ENCODE measurements at regions not wholly inside any gene's neighbourhood (a gene's known extent, or its start where the extent isn't known, plus 50 kb on each side); places are given as distances from the start of the nearest gene placed in this dataset.

DNA sequence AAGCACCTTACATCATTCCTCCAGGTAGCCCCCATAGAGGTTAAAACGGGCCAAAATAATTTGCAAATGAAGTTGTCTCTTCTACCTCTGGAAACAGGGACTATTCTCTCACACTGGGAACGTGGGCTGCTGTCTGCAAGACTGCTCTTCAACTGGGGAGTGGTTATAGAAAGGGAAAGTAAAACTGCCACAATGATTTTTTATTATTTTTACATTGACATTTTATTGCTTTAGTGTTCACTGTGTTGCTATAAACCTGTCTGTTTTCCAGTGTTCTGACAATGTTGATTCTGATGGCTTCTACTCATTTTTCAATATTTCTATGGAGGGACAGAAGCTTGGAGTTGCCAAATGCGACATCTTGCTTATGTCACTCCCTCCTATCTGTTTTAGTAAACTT, 115.1 kb upstream of the ANTXRL start (continued):
- TF ChIP-seq STAT6 (CRISPR knock-in tag; IDR thresholded peaks at IDR 0.05) (no peak), POLR2G (IDR thresholded peaks at IDR 0.05; ENCODE audit: low read depth, low read length) (no peak), ZBED1 (IDR thresholded peaks at IDR 0.05) (no peak), CREM (IDR thresholded peaks at IDR 0.05; ENCODE audit: low read depth) (no peak), SETDB1 (IDR thresholded peaks at IDR 0.05; ENCODE audit: low read length) (no peak), ZNF318 (IDR thresholded peaks at IDR 0.05; ENCODE audit: borderline replicate concordance in 1 of 2, low read depth in 1 of 2) (no peak), ZNF589 (CRISPR knock-in tag; IDR thresholded peaks at IDR 0.05; ENCODE audit: low read depth) (no peak), SRSF9 (IDR thresholded peaks at IDR 0.05; ENCODE audit: borderline replicate concordance, low read depth, low read length) (no peak), ZNF77 (CRISPR knock-in tag; IDR thresholded peaks at IDR 0.05) (no peak)

Measured in K562 (cell line).